ENCODE measurements at regions not wholly inside any gene's neighbourhood (a gene's known extent, or its start where the extent isn't known, plus 50 kb on each side); places are given as distances from the start of the nearest gene placed in this dataset.
"Not testable (repeated sequence)": the region's sequence is repeated elsewhere in the genome, so short reads cannot be mapped to it uniquely, and the experiment has no call there.

DNA sequence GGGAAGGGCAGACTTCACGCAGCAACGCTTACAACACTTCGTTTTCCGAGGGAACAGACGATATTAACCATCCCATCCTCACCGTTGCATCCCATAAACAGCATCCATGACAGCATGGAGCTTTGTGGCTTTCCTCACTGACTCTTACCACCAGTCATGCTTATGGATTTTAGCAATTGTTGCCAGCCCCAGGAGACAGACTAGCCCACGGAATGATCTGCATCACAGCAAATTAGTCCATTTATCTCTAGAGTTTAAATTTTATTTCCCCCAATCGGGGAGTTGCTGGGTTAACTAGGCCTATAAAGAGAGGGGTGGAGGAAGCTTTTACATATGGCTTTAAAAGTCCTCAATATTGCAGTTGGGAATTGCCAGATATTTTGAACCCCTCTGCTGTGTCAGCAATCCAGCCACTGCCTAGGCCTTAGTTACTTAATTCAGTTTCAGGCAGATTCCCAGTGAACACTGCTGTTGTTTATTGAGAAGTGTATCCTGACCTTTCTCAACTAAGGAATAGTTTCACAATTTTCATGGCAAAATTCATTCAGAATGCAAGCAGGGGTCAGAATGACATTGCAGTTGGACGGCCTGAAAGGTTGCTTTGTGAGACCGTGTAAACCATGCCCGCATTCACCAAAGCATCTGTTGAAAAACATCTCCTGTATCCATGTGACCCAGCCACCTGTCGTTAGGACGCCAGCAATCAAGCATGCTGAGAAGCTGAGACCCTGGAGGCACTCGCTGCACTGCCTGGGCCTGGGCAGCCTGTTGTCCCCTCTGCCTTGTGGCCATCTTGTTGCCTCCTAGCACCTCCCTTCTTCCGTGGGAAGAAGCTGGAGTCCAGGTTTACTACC is 397.4 kb upstream of the TPM1 start:
- DNase-seq (ENCODE audit: insufficient read length, low spot score): no peak
- no peak for FAIRE-seq
- TF ChIP-seq POLR2A (IDR thresholded peaks at IDR 0.05; ENCODE audit: low read depth, low read length) (no peak), TAF1 (IDR thresholded peaks at IDR 0.05; ENCODE audit: low read depth, low read length) (no peak), POU2F2 (IDR thresholded peaks at IDR 0.05; ENCODE audit: low read depth, low read length) (no peak), POLR2AphosphoS5 (IDR thresholded peaks at IDR 0.05; ENCODE audit: low read depth, low read length) (no peak), SPI1 (IDR thresholded peaks at IDR 0.05; ENCODE audit: low read depth, low read length) (no peak), PAX5 (IDR thresholded peaks at IDR 0.05; ENCODE audit: insufficient read depth, low read length, severe bottlenecking) (no peak)

DNA sequence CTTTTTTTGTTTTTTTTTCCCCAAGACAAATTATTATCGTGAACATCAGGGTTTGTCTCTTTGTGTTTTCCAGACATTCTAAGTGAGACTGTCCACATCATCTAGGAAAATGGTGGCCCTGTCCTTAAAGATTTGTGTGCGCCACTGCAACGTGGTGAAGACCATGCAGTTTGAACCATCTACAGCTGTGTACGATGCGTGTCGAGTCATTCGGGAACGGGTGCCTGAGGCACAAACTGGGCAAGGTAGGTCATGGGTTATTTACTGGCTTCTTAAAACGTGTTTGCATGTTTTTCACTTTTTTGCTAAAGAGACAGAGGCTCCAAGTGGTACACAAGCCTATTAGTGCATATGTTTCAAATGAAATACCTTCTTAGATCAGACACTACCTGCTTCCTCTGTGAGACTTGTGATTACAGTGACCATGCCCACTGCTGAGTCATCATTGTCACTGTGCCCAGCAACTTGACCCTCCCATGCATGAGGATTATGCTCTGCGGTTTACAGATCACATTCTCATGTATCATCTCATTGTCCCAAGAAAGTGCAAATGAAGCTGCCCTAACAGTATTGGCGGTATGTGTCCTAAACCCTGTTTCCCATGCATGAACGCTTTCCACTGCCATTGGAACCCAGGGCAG is 395.2 kb upstream of the TPM1 start:
- FAIRE-seq (peak; percentile 20), DNase-seq (ENCODE audit: insufficient read length, low spot score) (no peak)
- TF ChIP-seq SPI1 (IDR thresholded peaks at IDR 0.05; ENCODE audit: low read depth, low read length) (no peak), POLR2AphosphoS5 (IDR thresholded peaks at IDR 0.05; ENCODE audit: low read depth, low read length) (no peak), POU2F2 (IDR thresholded peaks at IDR 0.05; ENCODE audit: low read depth, low read length) (no peak), PAX5 (IDR thresholded peaks at IDR 0.05; ENCODE audit: insufficient read depth, low read length, severe bottlenecking) (no peak), TAF1 (IDR thresholded peaks at IDR 0.05; ENCODE audit: low read depth, low read length) (no peak), POLR2A (IDR thresholded peaks at IDR 0.05; ENCODE audit: low read depth, low read length) (no peak)

DNA sequence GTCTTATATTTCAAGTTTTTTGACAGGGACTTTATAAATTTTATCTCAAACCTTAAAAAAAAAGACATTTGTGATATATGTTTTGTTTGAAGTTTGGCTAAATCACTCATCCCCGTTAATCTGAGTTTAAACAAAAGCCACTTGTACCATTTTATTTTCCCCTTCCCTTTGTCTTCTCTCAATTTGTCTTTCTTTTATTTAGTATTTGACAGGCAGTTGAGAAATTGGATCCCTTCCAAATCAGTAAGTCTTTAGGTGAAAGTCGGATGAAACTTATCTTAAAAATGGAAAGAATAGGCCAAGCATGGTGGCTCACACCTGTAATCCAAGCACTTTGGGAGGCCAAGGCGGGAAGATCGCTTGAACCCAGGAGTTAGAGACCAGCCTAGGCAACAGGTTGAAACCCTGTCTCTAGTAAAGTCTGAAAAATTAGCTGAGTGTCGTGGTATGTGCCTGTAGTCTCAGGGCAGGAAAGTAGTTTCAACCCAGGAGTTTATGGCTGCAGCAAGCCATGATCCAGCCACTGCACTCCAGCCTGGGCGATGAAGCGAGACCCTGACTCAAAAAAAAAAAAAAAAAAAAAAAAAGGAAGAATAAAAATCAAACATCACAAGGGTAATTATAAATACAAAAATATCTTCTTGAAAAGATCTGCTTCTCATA is 394.6 kb upstream of the TPM1 start:
- DNase-seq (ENCODE audit: insufficient read length, low spot score) (no peak), FAIRE-seq (no peak)
- TF ChIP-seq PAX5 (IDR thresholded peaks at IDR 0.05; ENCODE audit: insufficient read depth, low read length, severe bottlenecking): no peak
- TF ChIP-seq TAF1 (IDR thresholded peaks at IDR 0.05; ENCODE audit: low read depth, low read length): no peak
- no peak for TF ChIP-seq POU2F2 (IDR thresholded peaks at IDR 0.05; ENCODE audit: low read depth, low read length)
- no peak for TF ChIP-seq POLR2A (IDR thresholded peaks at IDR 0.05; ENCODE audit: low read depth, low read length)
- TF ChIP-seq POLR2AphosphoS5 (IDR thresholded peaks at IDR 0.05; ENCODE audit: low read depth, low read length): no peak

DNA sequence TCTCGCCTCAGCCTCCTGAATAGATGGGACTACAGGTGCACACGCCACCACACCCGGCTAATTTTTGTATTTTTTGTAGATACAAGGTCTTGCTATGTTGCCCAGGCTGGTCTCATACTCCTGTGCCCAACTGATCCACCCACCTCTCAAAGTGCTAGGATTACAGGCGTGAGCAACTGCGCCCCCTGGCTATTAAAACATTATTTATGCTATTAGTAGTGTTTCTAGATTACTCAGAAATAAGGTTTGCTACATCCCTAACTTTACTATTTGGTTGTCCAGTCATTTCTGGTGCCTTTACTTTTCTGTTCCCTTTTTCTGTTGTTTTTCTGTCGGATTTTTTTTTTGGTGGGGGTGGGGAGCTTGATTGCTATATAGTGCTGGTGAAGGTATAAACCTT is 393.6 kb upstream of the TPM1 start:
- no peak for TF ChIP-seq POLR2AphosphoS5 (IDR thresholded peaks at IDR 0.05; ENCODE audit: low read depth, low read length)
- TF ChIP-seq SPI1 (IDR thresholded peaks at IDR 0.05; ENCODE audit: low read depth, low read length): peak; percentile 93
- FAIRE-seq: peak; percentile 13
- DNase-seq (ENCODE audit: insufficient read length, low spot score): no peak

DNA sequence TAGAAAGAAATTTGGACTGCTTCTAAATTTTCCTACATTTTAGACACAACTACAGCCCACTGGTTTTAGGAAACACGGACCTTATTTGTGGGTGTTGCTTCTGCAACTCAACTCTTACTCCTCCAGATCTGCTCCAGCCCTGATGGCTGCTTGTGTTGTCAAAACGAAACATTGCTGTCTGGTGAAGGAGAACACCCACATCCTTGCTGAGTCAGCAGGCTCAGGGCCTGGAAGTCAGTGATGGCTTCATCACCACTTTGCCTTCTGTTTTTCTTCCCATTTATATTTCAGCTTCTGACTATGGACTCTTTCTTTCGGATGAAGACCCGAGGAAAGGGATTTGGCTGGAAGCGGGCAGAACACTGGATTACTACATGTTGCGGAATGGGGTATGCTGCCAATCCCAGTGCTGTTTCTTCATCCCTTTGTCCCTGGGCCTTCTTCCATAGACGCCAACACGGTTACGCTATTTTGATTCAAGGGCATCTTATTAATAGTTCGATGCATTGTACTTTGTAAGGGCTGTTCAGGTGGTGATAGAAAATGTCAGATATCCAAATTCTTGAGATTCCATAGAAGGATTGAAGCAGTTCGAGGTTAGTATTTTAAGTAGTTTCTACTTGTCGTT is 392.6 kb upstream of the TPM1 start:
- peak; percentile 94 for FAIRE-seq
- peak; percentile 28; the same call in 1 of the 2 replicates for TF ChIP-seq SPI1 (IDR thresholded peaks at IDR 0.05; ENCODE audit: low read depth, low read length)
- no peak for TF ChIP-seq POU2F2 (IDR thresholded peaks at IDR 0.05; ENCODE audit: low read depth, low read length)
- no peak for TF ChIP-seq TAF1 (IDR thresholded peaks at IDR 0.05; ENCODE audit: low read depth, low read length)
- DNase-seq (ENCODE audit: insufficient read length, low spot score): peak; percentile 42

DNA sequence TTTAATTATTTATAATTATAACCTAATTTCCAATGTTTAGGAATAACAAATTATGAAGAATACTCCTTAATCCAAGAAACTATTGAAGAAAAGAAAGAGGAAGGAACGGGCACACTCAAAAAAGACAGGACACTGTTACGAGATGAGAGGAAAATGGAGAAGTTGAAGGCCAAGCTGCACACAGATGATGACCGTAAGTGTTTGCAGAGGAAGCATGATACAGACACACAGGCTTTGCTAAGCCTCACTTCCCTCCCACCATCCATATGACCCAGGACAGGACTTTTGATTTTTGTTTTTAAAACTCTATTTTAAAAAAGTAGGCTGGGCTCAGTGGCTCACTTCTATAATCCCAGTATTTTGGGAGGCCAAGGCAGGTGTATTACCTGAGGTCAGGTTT is 389.4 kb upstream of the TPM1 start:
- FAIRE-seq: no peak
- DNase-seq (ENCODE audit: insufficient read length, low spot score): no peak
- TF ChIP-seq SPI1 (IDR thresholded peaks at IDR 0.05; ENCODE audit: low read depth, low read length) (no peak), PAX5 (IDR thresholded peaks at IDR 0.05; ENCODE audit: insufficient read depth, low read length, severe bottlenecking) (no peak), POLR2AphosphoS5 (IDR thresholded peaks at IDR 0.05; ENCODE audit: low read depth, low read length) (no peak), POU2F2 (IDR thresholded peaks at IDR 0.05; ENCODE audit: low read depth, low read length) (no peak), TAF1 (IDR thresholded peaks at IDR 0.05; ENCODE audit: low read depth, low read length) (no peak), POLR2A (IDR thresholded peaks at IDR 0.05; ENCODE audit: low read depth, low read length) (no peak)

DNA sequence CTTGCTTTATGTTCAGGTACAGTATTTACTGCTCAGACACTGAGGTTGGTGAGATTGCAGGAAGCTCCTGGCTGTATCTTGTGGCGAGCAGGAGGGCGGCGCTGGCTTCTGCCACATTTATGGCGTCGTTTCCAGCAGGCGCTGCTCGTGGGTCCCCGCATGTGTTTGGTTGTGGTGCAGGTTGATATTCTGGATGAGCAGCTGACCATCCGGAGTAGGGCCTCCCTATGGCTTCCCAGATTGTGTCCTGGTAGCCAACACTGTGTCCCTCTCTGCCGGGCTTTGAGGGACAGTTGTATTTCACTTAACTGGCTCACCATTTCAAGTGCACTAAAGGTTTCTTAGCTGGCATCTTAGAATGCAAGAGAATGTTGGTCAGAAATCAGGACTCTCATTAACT is 386.5 kb upstream of the TPM1 start:
- FAIRE-seq (no peak), DNase-seq (ENCODE audit: insufficient read length, low spot score) (no peak)
- TF ChIP-seq POU2F2 (IDR thresholded peaks at IDR 0.05; ENCODE audit: low read depth, low read length): no peak
- no peak for TF ChIP-seq PAX5 (IDR thresholded peaks at IDR 0.05; ENCODE audit: insufficient read depth, low read length, severe bottlenecking)
- TF ChIP-seq POLR2A (IDR thresholded peaks at IDR 0.05; ENCODE audit: low read depth, low read length): no peak
- TF ChIP-seq TAF1 (IDR thresholded peaks at IDR 0.05; ENCODE audit: low read depth, low read length): no peak
- no peak for TF ChIP-seq POLR2AphosphoS5 (IDR thresholded peaks at IDR 0.05; ENCODE audit: low read depth, low read length)
- no peak for TF ChIP-seq SPI1 (IDR thresholded peaks at IDR 0.05; ENCODE audit: low read depth, low read length)

DNA sequence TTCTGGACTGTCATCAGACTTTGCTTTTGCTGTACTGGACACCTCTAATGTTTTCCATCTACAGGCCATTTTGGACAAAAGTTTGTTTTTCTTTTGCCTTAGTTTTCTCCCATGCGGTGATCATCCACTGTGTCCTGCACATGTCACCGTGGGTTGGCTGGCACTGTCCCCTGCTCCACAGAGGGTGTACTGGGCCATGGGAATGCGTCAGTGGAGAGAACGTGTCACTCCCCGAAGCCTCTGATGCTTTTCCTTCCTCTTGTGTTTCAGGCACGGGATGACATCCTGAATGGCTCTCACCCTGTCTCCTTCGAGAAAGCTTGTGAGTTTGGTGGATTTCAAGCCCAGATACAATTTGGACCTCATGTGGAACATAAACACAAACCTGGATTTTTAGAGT is 385.0 kb upstream of the TPM1 start:
- not testable (repeated sequence) for DNase-seq (ENCODE audit: insufficient read length, low spot score); FAIRE-seq

DNA sequence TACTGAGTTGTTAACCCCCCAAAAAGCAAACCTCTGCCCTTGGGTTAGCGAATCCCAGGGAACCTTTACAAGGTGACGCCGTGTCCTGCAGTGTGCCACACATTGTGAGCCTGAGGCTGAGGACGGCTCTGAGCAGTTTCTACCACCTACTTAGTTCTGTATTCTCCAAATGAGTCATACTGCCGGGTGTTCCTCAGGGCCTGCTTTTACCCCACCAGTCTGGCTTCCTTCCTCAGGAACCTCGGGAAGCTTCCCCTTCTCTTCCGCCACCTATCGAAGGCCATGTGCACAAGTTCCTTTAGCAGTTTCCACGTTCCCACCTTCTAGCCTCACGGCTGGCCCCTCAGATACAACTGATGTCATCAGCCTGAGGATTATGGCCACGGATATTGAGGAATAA is 384.0 kb upstream of the TPM1 start:
- FAIRE-seq: peak; percentile 20
- TF ChIP-seq PAX5 (IDR thresholded peaks at IDR 0.05; ENCODE audit: insufficient read depth, low read length, severe bottlenecking) (no peak), SPI1 (IDR thresholded peaks at IDR 0.05; ENCODE audit: low read depth, low read length) (no peak), POLR2AphosphoS5 (IDR thresholded peaks at IDR 0.05; ENCODE audit: low read depth, low read length) (no peak)
- no peak for DNase-seq (ENCODE audit: insufficient read length, low spot score)

DNA sequence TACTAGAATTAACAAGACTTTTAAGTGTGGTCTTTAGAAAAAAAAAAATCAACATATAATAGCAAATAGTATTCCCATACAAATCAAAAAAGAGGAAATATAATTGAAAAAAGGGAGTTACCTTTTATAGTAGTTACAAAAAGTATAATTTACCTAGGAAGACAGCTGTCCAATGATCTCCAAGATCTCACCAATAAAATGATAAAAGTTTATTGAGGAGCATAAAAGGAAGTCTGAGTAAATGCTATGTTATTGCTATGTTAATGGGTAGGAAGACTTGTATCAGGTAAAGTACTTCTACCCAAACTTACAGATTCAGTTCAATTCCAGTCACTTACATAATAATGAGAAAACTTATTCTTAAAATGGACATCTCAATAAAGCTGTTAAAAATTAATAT is 379.0 kb upstream of the TPM1 start:
- FAIRE-seq: no peak
- TF ChIP-seq POLR2AphosphoS5 (IDR thresholded peaks at IDR 0.05; ENCODE audit: low read depth, low read length) (no peak), SPI1 (IDR thresholded peaks at IDR 0.05; ENCODE audit: low read depth, low read length) (no peak), POLR2A (IDR thresholded peaks at IDR 0.05; ENCODE audit: low read depth, low read length) (no peak), PAX5 (IDR thresholded peaks at IDR 0.05; ENCODE audit: insufficient read depth, low read length, severe bottlenecking) (no peak), TAF1 (IDR thresholded peaks at IDR 0.05; ENCODE audit: low read depth, low read length) (no peak), POU2F2 (IDR thresholded peaks at IDR 0.05; ENCODE audit: low read depth, low read length) (no peak)
- no peak for DNase-seq (ENCODE audit: insufficient read length, low spot score)
